H9 (cell line): ENCODE measurements at regions not wholly inside any gene's neighbourhood (a gene's known extent, or its start where the extent isn't known, plus 50 kb on each side); places are given as distances from the start of the nearest gene placed in this dataset.
A peak's percentile ranks its signal among the peaks of the same experiment; 100 is the strongest.

Source experiments
- DNase-seq: peaks from one replicate; pipeline ENCODE4 v3.0.0-alpha.2; 2017
- H2AFZ ChIP-seq: one replicate; pipeline ENCODE4 v1.6.1; 2013; ENCODE audit warnings: mild to moderate bottlenecking, low read length, control low read depth, moderate library complexity
- H2AK5ac ChIP-seq: 2 replicates; pipeline ENCODE4 v1.6.1; 2013; ENCODE audit warnings: low read length, control low read depth, mixed read lengths; ENCODE audit not compliant: insufficient read length
- H2BK120ac ChIP-seq: one replicate; pipeline ENCODE4 v1.6.1; 2013; ENCODE audit warnings: low read depth, mild to moderate bottlenecking, low read length, control low read depth, inconsistent platforms; ENCODE audit not compliant: poor library complexity, severe bottlenecking
- H2BK12ac ChIP-seq: 2 replicates; pipeline ENCODE4 v1.6.1; 2013; ENCODE audit warnings: low read length, control low read depth, mixed read lengths, low read depth; ENCODE audit not compliant: insufficient read length
- H2BK15ac ChIP-seq: 2 replicates; pipeline ENCODE4 v1.6.1; 2013; ENCODE audit warnings: low read depth, low read length, control low read depth
- H2BK20ac ChIP-seq: one replicate; pipeline ENCODE4 v1.6.1; 2013; ENCODE audit warnings: low read depth, mild to moderate bottlenecking, low read length, control low read depth, inconsistent platforms; ENCODE audit not compliant: poor library complexity, severe bottlenecking
- H2BK5ac ChIP-seq: 2 replicates; pipeline ENCODE4 v1.6.1; 2013; ENCODE audit warnings: low read length, control low read depth, mixed read lengths; ENCODE audit not compliant: insufficient read length
- H3K14ac ChIP-seq: 2 replicates; pipeline ENCODE4 v1.6.1; 2013; ENCODE audit warnings: low read length, control low read depth; ENCODE audit not compliant: insufficient read depth
- H3K18ac ChIP-seq: 2 replicates; pipeline ENCODE4 v1.6.1; 2013; ENCODE audit warnings: low read depth, mild to moderate bottlenecking, mixed read lengths, low read length, control low read depth; ENCODE audit not compliant: insufficient read length
- H3K23ac ChIP-seq: 2 replicates; pipeline ENCODE4 v1.6.1; 2013; ENCODE audit warnings: low read length, control low read depth, mixed read lengths, low read depth; ENCODE audit not compliant: insufficient read length
- H3K23me2 ChIP-seq: 2 replicates; pipeline ENCODE4 v1.6.1; 2013; ENCODE audit warnings: low read depth, mild to moderate bottlenecking, mixed read lengths, low read length, control low read depth; ENCODE audit not compliant: insufficient read length, poor library complexity, severe bottlenecking
- H3K27ac ChIP-seq: 2 replicates; pipeline ENCODE4 v1.5.1; 2013; ENCODE audit warnings: low read length, control low read depth, mixed read lengths, low read depth; ENCODE audit not compliant: insufficient read length
- H3K27me3 ChIP-seq: 2 replicates; pipeline ENCODE4 v1.6.1; 2013; ENCODE audit warnings: low read length, control low read depth, inconsistent platforms; ENCODE audit not compliant: insufficient read depth
- H3K4ac ChIP-seq: 2 replicates; pipeline ENCODE4 v1.6.1; 2013; ENCODE audit warnings: low read depth, mild to moderate bottlenecking, control low read depth, inconsistent platforms, low read length, moderate library complexity
- H3K4me1 ChIP-seq: 2 replicates; pipeline ENCODE4 v1.6.1; 2013; ENCODE audit warnings: low read length, control low read depth, inconsistent platforms; ENCODE audit not compliant: insufficient read depth
- H3K4me2 ChIP-seq: 2 replicates; pipeline ENCODE4 v1.6.1; 2013; ENCODE audit warnings: low read length, control low read depth, mixed read lengths; ENCODE audit not compliant: insufficient read length, insufficient read depth
- H3K56ac ChIP-seq: 2 replicates; pipeline ENCODE4 v1.6.1; 2013; ENCODE audit warnings: low read depth, mild to moderate bottlenecking, mixed read lengths, low read length, control low read depth; ENCODE audit not compliant: insufficient read length
- H3K79me1 ChIP-seq: 2 replicates; pipeline ENCODE4 v1.6.1; 2013; ENCODE audit warnings: low read depth, mild to moderate bottlenecking, moderate library complexity, low read length, control low read depth, inconsistent platforms; ENCODE audit not compliant: insufficient read depth, poor library complexity, severe bottlenecking
- H3K79me2 ChIP-seq: 2 replicates; pipeline ENCODE4 v1.6.1; 2013; ENCODE audit warnings: low read length, control low read depth, inconsistent platforms; ENCODE audit not compliant: insufficient read depth
- H3K9ac ChIP-seq: 2 replicates; pipeline ENCODE4 v1.6.1; 2013; ENCODE audit warnings: low read length, control low read depth, mixed read lengths; ENCODE audit not compliant: insufficient read length; ENCODE audit errors: extremely low read depth
- H3K9me3 ChIP-seq: one replicate; pipeline ENCODE4 v1.6.1; 2013; ENCODE audit warnings: low read depth, low read length, inconsistent platforms; ENCODE audit not compliant: control insufficient read depth
- H3T11ph ChIP-seq: one replicate; pipeline ENCODE4 v1.6.1; 2013; ENCODE audit warnings: mild to moderate bottlenecking, low read length, control low read depth, inconsistent platforms
- H4K20me1 ChIP-seq: one replicate; pipeline ENCODE4 v1.6.1; 2013; ENCODE audit not compliant: control insufficient read depth, insufficient read length, insufficient read depth
- H4K5ac ChIP-seq: 2 replicates; pipeline ENCODE4 v1.6.1; 2013; ENCODE audit warnings: low read depth, mild to moderate bottlenecking, mixed read lengths, low read length, control low read depth; ENCODE audit not compliant: insufficient read length
- H4K8ac ChIP-seq: replicated peaks from 2 replicates; pipeline ENCODE4 v1.6.1; 2013; ENCODE audit warnings: low read length, control low read depth, mixed read lengths, low read depth; ENCODE audit not compliant: insufficient read length
- H4K91ac ChIP-seq: 2 replicates; pipeline ENCODE4 v1.6.1; 2013; ENCODE audit warnings: low read depth, mild to moderate bottlenecking, moderate library complexity, mixed read lengths, low read length, control low read depth; ENCODE audit not compliant: insufficient read length
- H3K27ac Mint-ChIP-seq, 3 experiments: 2 replicates in 2 of 3; 3 replicates in 1 of 3; pipeline ENCODE4 v1.8.0; 2020 to 2021; ENCODE audit warnings: mixed read lengths in 3 of 3, mild to moderate bottlenecking in 1 of 3, moderate library complexity in 1 of 3
- H3K27me3 Mint-ChIP-seq: 2 replicates; pipeline ENCODE4 v1.8.0; 2021; ENCODE audit warnings: low read depth, mild to moderate bottlenecking, moderate library complexity, mixed read lengths
- H3K36me3 Mint-ChIP-seq, 3 experiments: 2 replicates in 2 of 3; 3 replicates in 1 of 3; pipeline ENCODE4 v1.8.0; 2020 to 2021; ENCODE audit warnings: low read depth in 3 of 3, mixed read lengths in 3 of 3; ENCODE audit not compliant: insufficient read depth in 1 of 3
- H3K4me1 Mint-ChIP-seq, 2 experiments: 2 replicates each; pipeline ENCODE4 v1.8.0; 2020; ENCODE audit warnings: mixed read lengths in 2 of 2
- H3K4me3 Mint-ChIP-seq, 2 experiments: 2 replicates in 1 of 2; 3 replicates in 1 of 2; pipeline ENCODE4 v1.8.0; 2020 to 2021; ENCODE audit warnings: mild to moderate bottlenecking in 2 of 2, mixed read lengths in 2 of 2, moderate library complexity in 1 of 2
- H3K9me3 Mint-ChIP-seq, 2 experiments: 2 replicates in 1 of 2; 3 replicates in 1 of 2; pipeline ENCODE4 v1.8.0; 2020; ENCODE audit warnings: mild to moderate bottlenecking in 2 of 2, mixed read lengths in 2 of 2, moderate library complexity in 1 of 2
- CTCF ChIP-seq: fragments of 200-600 bp; sonication (generic); conservative IDR thresholded peaks from 3 replicates; pipeline ENCODE4 v1.8.0; 2021; ENCODE audit warnings: antibody characterized with exemption, mild to moderate bottlenecking
- WGBS: extraction: QIAGEN DNeasy Blood & Tissue Kit; methylation state at CpG from one replicate; pipeline ENCODE4 v1.1.7; 2013; ENCODE audit warnings: missing lambda C conversion rate, low lambda C conversion rate, mixed read lengths; ENCODE audit not compliant: insufficient read length; ENCODE audit errors: extremely low coverage; 5-methylcytosine and 5-hydroxymethylcytosine counted together

DNA sequence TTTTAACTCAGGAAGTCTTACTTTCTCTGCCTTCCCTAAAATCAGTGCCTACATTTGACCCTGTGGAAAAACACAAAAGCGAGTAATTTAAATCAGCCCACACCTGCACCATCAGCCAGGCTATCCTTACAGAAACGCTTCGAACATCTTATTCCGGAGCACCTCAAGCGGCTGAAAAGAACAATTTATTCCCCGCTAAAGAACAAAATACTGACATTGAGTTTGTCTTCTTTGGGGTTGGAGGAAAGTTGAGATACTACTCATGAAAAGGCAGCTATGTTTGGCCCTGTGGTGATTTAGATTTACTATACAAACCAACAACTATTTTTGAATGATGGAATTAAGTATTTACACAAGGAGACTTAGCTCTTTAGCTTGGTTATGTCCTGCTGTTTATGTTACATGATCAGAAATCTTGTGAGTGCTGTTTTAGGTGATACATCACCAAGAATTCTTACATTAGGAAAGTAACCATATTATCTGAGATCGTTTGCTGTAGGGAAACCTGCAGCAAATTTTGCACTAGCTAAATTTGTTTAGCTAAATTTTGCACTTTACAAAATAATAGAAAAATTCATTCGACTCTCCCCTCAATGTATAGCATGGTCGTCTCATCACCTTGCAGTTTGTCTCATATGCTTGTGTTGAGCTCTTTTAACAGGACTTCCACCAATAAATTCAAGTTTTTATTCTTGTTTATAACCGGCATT lies 158.8 kb upstream of the SIX2 start:
- no peak overlapping the region for H3K18ac ChIP-seq
- H4K5ac ChIP-seq = no peak overlapping the region
- Mint-ChIP-seq H3K4me1 (peaks cover 19 to 24% of the 10 kb centered on the region in 2 experiments), H3K36me3 (no peaks in the 10 kb centered on the region), H3K27me3 (peaks cover 92% of the 10 kb centered on the region), H3K9me3 (no peaks in the 10 kb centered on the region), H3K4me3 (peak overlapping the region; percentile 77 to 91), H3K27ac (no peak overlapping the region)
- no peak overlapping the region for H4K8ac ChIP-seq
- no peak overlapping the region for H3K23ac ChIP-seq
- H3K23me2 ChIP-seq = peaks cover 21% of the 10 kb centered on the region
- no peak overlapping the region for H3K4ac ChIP-seq
- H3K4me2 ChIP-seq = peak overlapping the region; percentile 46
- no peak overlapping the region for H3K9ac ChIP-seq
- peaks cover 2% of the 10 kb centered on the region; the same call in 1 of the 2 replicates for H3K79me2 ChIP-seq
- no peaks in the 10 kb centered on the region for H3K9me3 ChIP-seq
- H2BK20ac ChIP-seq = no peak overlapping the region
- no peaks in the 10 kb centered on the region for H3K79me1 ChIP-seq
- H2BK120ac ChIP-seq = no peak overlapping the region
- no peaks in the 10 kb centered on the region for H4K20me1 ChIP-seq
- H2AK5ac ChIP-seq = no peak overlapping the region
- no peak overlapping the region for H2BK15ac ChIP-seq
- no peak overlapping the region for H4K91ac ChIP-seq
- H3K14ac ChIP-seq = no peak overlapping the region
- no peak for TF ChIP-seq CTCF
- peaks cover 14% of the 10 kb centered on the region; the same call in 1 of the 2 replicates for H3K27me3 ChIP-seq
- no peak for DNase-seq
- no peak overlapping the region for H3K27ac ChIP-seq
- H3T11ph ChIP-seq = no peak overlapping the region
- no peak overlapping the region for H2BK12ac ChIP-seq
- WGBS = no CpG with 5 or more reads among the region's 10 CpGs
- no peak overlapping the region for H2BK5ac ChIP-seq
- no peaks in the 10 kb centered on the region for H3K4me1 ChIP-seq
- no peak overlapping the region for H3K56ac ChIP-seq
- H2AFZ ChIP-seq = no peak overlapping the region
